Spleen (tissue), 11 donors: ENCODE measurements at regions not wholly inside any gene's neighbourhood (a gene's known extent, or its start where the extent isn't known, plus 50 kb on each side); places are given as distances from the start of the nearest gene placed in this dataset.
"Not testable (repeated sequence)": the region's sequence is repeated elsewhere in the genome, so short reads cannot be mapped to it uniquely, and the experiment has no call there.

Source experiments
- DNase-seq: peaks from one replicate; pipeline ENCODE4 v3.0.0-alpha.2; 2020
- H3K27ac ChIP-seq, 8 donors: fragments of 200-600 bp; sonication (generic) in 7 of 8; 1 replicate in 4 of 8; 2 replicates in 4 of 8; pipeline versions ENCODE4 v1.5.0 to v1.8.0; 2016 to 2021; ENCODE audit warnings: inconsistent platforms in 4 of 8, mild to moderate bottlenecking in 4 of 8, moderate library complexity in 1 of 8
- H3K27me3 ChIP-seq, 7 donors: fragments of 200-600 bp; sonication (generic) in 6 of 7; replicated peaks in 1 of 7; 1 replicate in 4 of 7; 2 replicates in 3 of 7; pipeline versions ENCODE4 v1.5.0 to v1.8.0; 2016 to 2021; ENCODE audit warnings: inconsistent platforms in 3 of 7, mild to moderate bottlenecking in 1 of 7
- H3K36me3 ChIP-seq, 6 donors: fragments of 200-600 bp; sonication (generic) in 5 of 6; 1 replicate in 4 of 6; 2 replicates in 2 of 6; pipeline versions ENCODE4 v1.5.0 to v1.8.0; 2016 to 2021; ENCODE audit warnings: inconsistent platforms in 2 of 6
- H3K4me1 ChIP-seq, 6 donors: fragments of 200-600 bp; sonication (generic) in 5 of 6; 1 replicate in 3 of 6; 2 replicates in 3 of 6; pipeline versions ENCODE4 v1.5.0 to v1.8.0; 2016 to 2021; ENCODE audit warnings: inconsistent platforms in 3 of 6
- H3K4me3 ChIP-seq, 8 donors: fragments of 200-600 bp; sonication (generic) in 7 of 8; 1 replicate in 4 of 8; 2 replicates in 4 of 8; pipeline versions ENCODE4 v1.5.0 to v1.8.0; 2016 to 2021; ENCODE audit warnings: inconsistent platforms in 4 of 8, mild to moderate bottlenecking in 4 of 8, moderate library complexity in 2 of 8
- H3K9me3 ChIP-seq, 8 donors: fragments of 200-600 bp; sonication (generic) in 7 of 8; 1 replicate in 4 of 8; 2 replicates in 4 of 8; pipeline versions ENCODE4 v1.5.0 to v1.8.0; 2016 to 2021; ENCODE audit warnings: inconsistent platforms in 4 of 8
- POLR2A ChIP-seq, 3 donors: fragments of 450-650 bp; IDR thresholded peaks; one replicate each; pipeline ENCODE4 v1.5.1; 2017; ENCODE audit warnings: antibody characterized with exemption in 3 of 3, mild to moderate bottlenecking in 1 of 3
- POLR2AphosphoS5 ChIP-seq, 3 donors: sonication (generic); formaldehyde crosslinking; IDR thresholded peaks; one replicate each; pipeline ENCODE4 v1.5.1; 2017; ENCODE audit warnings: antibody characterized with exemption in 3 of 3
- WGBS, 5 donors: extraction: QIAGEN DNeasy Blood & Tissue Kit in 3 of 5; methylation state at CpG; one replicate each; pipeline versions ENCODE4 v1.1.5 to v1.1.7; 2013 to 2018; 5-methylcytosine and 5-hydroxymethylcytosine counted together
- intact Hi-C: fragments of 100-400 bp; cut with DNase I; formaldehyde crosslinking; loops from one replicate; pipeline ENCODE4 v1.15.0; 2023; ENCODE audit warnings: low total_unique reads
- TF ChIP-seq, protein P1 (sequence below), 11 experiments: fragments of 200-600 bp in 7 of 11; fragments of 450-650 bp in 4 of 11; sonication (generic) in 4 of 11; IDR thresholded peaks in 8 of 11; conservative IDR thresholded peaks in 3 of 11; 1 replicate in 7 of 11; 2 replicates in 4 of 11; pipeline versions ENCODE4 v1.4.0 to v1.8.0; 2016 to 2021; ENCODE audit warnings: antibody characterized with exemption in 11 of 11, inconsistent platforms in 4 of 11, mild to moderate bottlenecking in 1 of 11
- donor health status: healthy with polysubstance abuse.
- donor health status: DM: no; HTN: no; CAD: no; lungs with moderate emphysema.
- donor health status: DM: no; HTN: no; CAD: no.
- donor health status: Bipolar disorder and iron deficiency.
- donor health status: healthy.
- donor health status: DM: no; HTN: no; CAD: no.
- donor health status: DM: yes; HTN: yes; CAD: no.

DNA sequence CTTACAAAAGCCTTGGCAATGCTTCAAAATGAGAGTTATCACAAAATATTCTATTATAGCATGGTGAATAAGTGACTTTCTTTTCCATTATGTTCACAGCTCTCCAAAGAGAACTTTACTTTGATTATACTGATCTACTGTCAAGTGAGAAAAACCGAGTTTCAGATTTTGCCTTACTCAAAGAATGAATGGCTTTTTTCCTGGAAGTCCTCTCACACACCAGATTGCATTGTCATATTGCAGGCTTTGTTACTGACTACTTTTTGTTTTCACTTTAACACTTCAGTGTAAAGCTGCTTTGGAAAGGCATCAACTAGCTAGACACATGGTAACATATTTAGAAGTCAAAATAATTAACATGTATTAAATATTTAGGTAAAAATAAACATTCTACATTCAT, 765.2 kb upstream of the NUDT12 start:
- WGBS, 5 donors, result 34 to 60% (median 48%) methylated on average over 1 of the region's 1 CpG
- DNase-seq, result no peak

DNA sequence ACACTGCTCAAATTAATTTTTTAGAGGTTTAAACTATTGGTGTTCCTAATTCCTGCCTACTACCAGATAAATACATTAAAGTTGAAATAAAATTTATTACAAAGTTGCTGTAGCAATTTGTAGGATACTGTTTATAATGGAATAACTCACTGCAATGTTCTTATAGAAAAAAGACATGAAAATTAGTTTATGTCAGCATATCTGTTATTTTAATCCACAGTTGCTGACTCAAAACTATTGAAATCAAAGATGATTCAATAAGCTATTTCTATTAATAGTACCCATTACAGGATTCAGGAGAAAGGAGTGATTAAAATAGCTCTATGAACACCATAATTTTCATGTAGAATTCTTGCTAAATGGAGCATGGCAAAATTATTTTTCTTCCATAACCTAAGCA, 764.4 kb upstream of the NUDT12 start:
- no peak for DNase-seq
- Histone ChIP-seq H3K36me3 (no peaks in the 10 kb centered on the region), H3K4me1 (no peaks in the 10 kb centered on the region), H3K9me3 (peaks cover 0 to 10% (median 0%) of the 10 kb centered on the region in 8 donors), H3K4me3 (no peak overlapping the region), H3K27me3 (no peaks in the 10 kb centered on the region), H3K27ac (no peak overlapping the region)
- intact Hi-C loops, result no loop called here
- TF ChIP-seq, protein P1, sequence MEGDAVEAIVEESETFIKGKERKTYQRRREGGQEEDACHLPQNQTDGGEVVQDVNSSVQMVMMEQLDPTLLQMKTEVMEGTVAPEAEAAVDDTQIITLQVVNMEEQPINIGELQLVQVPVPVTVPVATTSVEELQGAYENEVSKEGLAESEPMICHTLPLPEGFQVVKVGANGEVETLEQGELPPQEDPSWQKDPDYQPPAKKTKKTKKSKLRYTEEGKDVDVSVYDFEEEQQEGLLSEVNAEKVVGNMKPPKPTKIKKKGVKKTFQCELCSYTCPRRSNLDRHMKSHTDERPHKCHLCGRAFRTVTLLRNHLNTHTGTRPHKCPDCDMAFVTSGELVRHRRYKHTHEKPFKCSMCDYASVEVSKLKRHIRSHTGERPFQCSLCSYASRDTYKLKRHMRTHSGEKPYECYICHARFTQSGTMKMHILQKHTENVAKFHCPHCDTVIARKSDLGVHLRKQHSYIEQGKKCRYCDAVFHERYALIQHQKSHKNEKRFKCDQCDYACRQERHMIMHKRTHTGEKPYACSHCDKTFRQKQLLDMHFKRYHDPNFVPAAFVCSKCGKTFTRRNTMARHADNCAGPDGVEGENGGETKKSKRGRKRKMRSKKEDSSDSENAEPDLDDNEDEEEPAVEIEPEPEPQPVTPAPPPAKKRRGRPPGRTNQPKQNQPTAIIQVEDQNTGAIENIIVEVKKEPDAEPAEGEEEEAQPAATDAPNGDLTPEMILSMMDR (IDR thresholded peaks at IDR 0.05 in 8 of 11, conservative IDR thresholded peaks at IDR 0.05 in 3 of 11), result no peak
- TF ChIP-seq POLR2AphosphoS5 (IDR thresholded peaks at IDR 0.05) (no peak), POLR2A (IDR thresholded peaks at IDR 0.05) (no peak)

More for the DNA sequence above, 765.2 kb upstream of the NUDT12 start:
- H3K9me3 ChIP-seq, result peaks cover 0 to 16% (median 0%) of the 10 kb centered on the region in 8 donors
- TF ChIP-seq, protein P1 (IDR thresholded peaks at IDR 0.05 in 8 of 11, conservative IDR thresholded peaks at IDR 0.05 in 3 of 11), result no peak
- no peak for TF ChIP-seq POLR2A (IDR thresholded peaks at IDR 0.05)
- TF ChIP-seq POLR2AphosphoS5 (IDR thresholded peaks at IDR 0.05), result no peak
- no peak overlapping the region for H3K4me3 ChIP-seq
- no peak overlapping the region for H3K27ac ChIP-seq
- H3K27me3 ChIP-seq, result no peaks in the 10 kb centered on the region
- intact Hi-C loops, result no loop called here
- no peaks in the 10 kb centered on the region for H3K36me3 ChIP-seq
- H3K4me1 ChIP-seq, result no peaks in the 10 kb centered on the region

DNA sequence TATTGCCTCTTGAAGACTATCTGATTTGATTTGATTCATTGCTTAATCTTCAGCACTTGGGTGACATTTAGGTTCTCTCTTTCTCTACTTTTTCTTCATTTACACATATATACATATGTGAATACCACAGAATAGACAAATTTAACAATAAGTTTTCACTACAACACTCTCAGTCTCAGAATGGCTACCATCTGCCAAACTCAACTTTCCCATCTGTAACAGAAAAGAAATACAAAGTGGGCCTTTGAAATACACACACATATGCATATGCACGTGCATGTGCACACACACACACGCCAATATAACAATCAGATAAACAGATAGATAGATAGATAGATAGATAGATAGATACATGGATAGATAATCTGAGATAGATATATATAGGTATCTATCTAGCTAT, 762.8 kb upstream of the NUDT12 start:
- intact Hi-C loops, result no loop called here
- no peak overlapping the region for H3K27ac ChIP-seq
- no peaks in the 10 kb centered on the region for H3K27me3 ChIP-seq
- no peak overlapping the region for H3K4me3 ChIP-seq
- TF ChIP-seq, protein P1 (IDR thresholded peaks at IDR 0.05 in 8 of 11, conservative IDR thresholded peaks at IDR 0.05 in 3 of 11), result no peak
- TF ChIP-seq POLR2AphosphoS5 (IDR thresholded peaks at IDR 0.05) (no peak), POLR2A (IDR thresholded peaks at IDR 0.05) (no peak)
- H3K9me3 ChIP-seq, result no peaks in the 10 kb centered on the region
- DNase-seq, result no peak
- 82 to 99% (median 92%) methylated on average over 2 of the region's 2 CpGs for WGBS, 5 donors
- no peaks in the 10 kb centered on the region for H3K36me3 ChIP-seq
- no peaks in the 10 kb centered on the region for H3K4me1 ChIP-seq

DNA sequence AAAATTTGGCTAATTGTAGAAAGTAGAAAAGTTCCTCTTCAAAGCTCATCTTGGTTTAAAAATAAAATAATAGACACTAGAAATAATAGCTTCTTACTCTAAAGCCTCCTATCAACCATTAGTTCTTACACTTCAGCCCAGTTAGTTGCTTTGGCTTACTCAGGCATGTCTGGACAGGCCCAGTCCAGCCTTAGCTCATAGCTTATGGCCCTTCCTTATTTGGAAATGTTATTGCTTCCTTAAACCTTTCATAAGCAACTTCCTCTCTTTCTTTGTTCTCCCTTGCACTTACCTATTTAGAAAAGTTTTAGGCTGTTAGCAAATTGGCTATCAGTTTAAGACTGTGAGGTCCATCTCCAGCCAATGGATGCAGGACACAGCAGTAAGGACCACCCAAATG, 754.1 kb upstream of the NUDT12 start:
- H3K36me3 ChIP-seq, H3K27ac ChIP-seq, H3K4me3 ChIP-seq, intact Hi-C loops, H3K27me3 ChIP-seq, DNase-seq, H3K4me1 ChIP-seq: not testable (repeated sequence)
- H3K9me3 ChIP-seq, result peaks cover 0 to 34% (median 22%) of the 10 kb centered on the region in 8 donors

DNA sequence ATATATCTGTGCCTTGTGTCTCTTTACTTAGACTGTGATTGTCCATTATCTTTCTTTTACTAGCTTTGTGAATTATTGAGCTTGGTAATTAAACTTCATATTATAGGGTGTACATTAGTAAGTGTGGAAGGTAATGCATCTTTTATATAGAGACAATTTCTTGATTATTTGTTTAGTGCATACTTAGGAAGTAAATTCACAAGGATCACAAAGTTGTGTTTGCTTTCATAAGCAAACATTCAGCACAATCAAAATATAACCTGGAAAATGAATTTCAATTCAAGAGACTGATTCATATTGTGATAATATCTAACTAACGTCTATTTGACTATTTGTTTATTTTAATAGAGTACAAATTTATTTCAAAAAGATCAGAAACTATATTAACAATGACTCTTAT, 749.9 kb upstream of the NUDT12 start:
- no peak overlapping the region for H3K27ac ChIP-seq
- no peaks in the 10 kb centered on the region for H3K27me3 ChIP-seq
- no peaks in the 10 kb centered on the region for H3K36me3 ChIP-seq
- DNase-seq, result no peak
- 59 to 75% (median 67%) methylated on average over 1 of the region's 1 CpG for WGBS, 5 donors
- H3K4me3 ChIP-seq, result no peak overlapping the region
- intact Hi-C loops, result no loop called here
- no peaks in the 10 kb centered on the region for H3K4me1 ChIP-seq
- TF ChIP-seq, protein P1 (IDR thresholded peaks at IDR 0.05 in 8 of 11, conservative IDR thresholded peaks at IDR 0.05 in 3 of 11), result no peak
- TF ChIP-seq POLR2AphosphoS5 (IDR thresholded peaks at IDR 0.05) (no peak), POLR2A (IDR thresholded peaks at IDR 0.05) (no peak)
- H3K9me3 ChIP-seq, result peaks cover 0 to 14% (median 9%) of the 10 kb centered on the region in 8 donors
